ENCODE measurements at regions not wholly inside any gene's neighbourhood (a gene's known extent, or its start where the extent isn't known, plus 50 kb on each side); places are given as distances from the start of the nearest gene placed in this dataset.

- no peak for DNase-seq
Measured at GRCh38 chr14:98456231-98456630, 815.8 kb downstream of the BCL11B start.

GRCh38 chr14:98458702-98459101, 813.3 kb downstream of the BCL11B start:
- DNase-seq: no peak

- no peak for DNase-seq
Measured at GRCh38 chr14:98462908-98463307, 809.1 kb downstream of the BCL11B start.

- no peak for DNase-seq
Measured at GRCh38 chr14:98466807-98467206, 805.2 kb downstream of the BCL11B start.

- DNase-seq: no peak
Measured at GRCh38 chr14:98470663-98471062, 801.3 kb downstream of the BCL11B start.

- no peak for DNase-seq
Measured at GRCh38 chr14:98474900-98475299, 797.1 kb downstream of the BCL11B start.

- DNase-seq: no peak
Measured at GRCh38 chr14:98477935-98478334, 794.1 kb downstream of the BCL11B start.

- no peak for DNase-seq
Measured at GRCh38 chr14:98489115-98489514, 782.9 kb downstream of the BCL11B start.

GRCh38 chr14:98494582-98494981, 777.4 kb downstream of the BCL11B start:
- no peak for DNase-seq

- no peak for DNase-seq
Measured at GRCh38 chr14:98498019-98498885, 773.7 kb downstream of the BCL11B start.

GRCh38 chr14:98501335-98501734, 770.7 kb downstream of the BCL11B start:
- DNase-seq: no peak

- DNase-seq: no peak
Measured at GRCh38 chr14:98501836-98502235, 770.2 kb downstream of the BCL11B start.

- DNase-seq: no peak
Measured at GRCh38 chr14:98503086-98503815, 768.7 kb downstream of the BCL11B start.

GRCh38 chr14:98507264-98507663, 764.7 kb downstream of the BCL11B start:
- no peak for DNase-seq

- no peak for DNase-seq
Measured at GRCh38 chr14:98510392-98510791, 761.6 kb downstream of the BCL11B start.

- DNase-seq: no peak
Measured at GRCh38 chr14:98512501-98513251, 759.3 kb downstream of the BCL11B start.

- no peak for DNase-seq
Measured at GRCh38 chr14:98513558-98513957, 758.4 kb downstream of the BCL11B start.

GRCh38 chr14:98514016-98514415, 758.0 kb downstream of the BCL11B start:
- DNase-seq: no peak

- DNase-seq: no peak
Measured at GRCh38 chr14:98536256-98536655, 735.7 kb downstream of the BCL11B start.

- no peak for DNase-seq
Measured at GRCh38 chr14:98542316-98542715, 729.7 kb downstream of the BCL11B start.

GRCh38 chr14:98543074-98543473, 728.9 kb downstream of the BCL11B start:
- DNase-seq: no peak

- DNase-seq: no peak
Measured at GRCh38 chr14:98544174-98544573, 727.8 kb downstream of the BCL11B start.

- no peak for DNase-seq
Measured at GRCh38 chr14:98545181-98545580, 726.8 kb downstream of the BCL11B start.
